GM12878 (cell line): ENCODE measurements at regions not wholly inside any gene's neighbourhood (a gene's known extent, or its start where the extent isn't known, plus 50 kb on each side); places are given as distances from the start of the nearest gene placed in this dataset.

Experiments
- CTCF ChIP-seq, 3 experiments: IDR thresholded peaks in 2 of 3; conservative IDR thresholded peaks in 1 of 3; 2 replicates each; pipeline ENCODE4 v1.5.1; 2011; ENCODE audit warnings: low read depth in 3 of 3, low read length in 3 of 3, mild to moderate bottlenecking in 3 of 3, control low read depth in 2 of 3, moderate library complexity in 2 of 3, inconsistent platforms in 1 of 3, mixed read lengths in 1 of 3; ENCODE audit not compliant: control insufficient read depth in 2 of 3, insufficient read depth in 1 of 3; ENCODE audit errors: extremely low read depth in 1 of 3
- EGR1 ChIP-seq, 2 experiments: IDR thresholded peaks; 1 replicate in 1 of 2; 2 replicates in 1 of 2; pipeline ENCODE4 v1.6.1; 2011 to 2012; ENCODE audit warnings: low read depth in 2 of 2, low read length in 2 of 2, borderline replicate concordance in 1 of 2, mild to moderate bottlenecking in 1 of 2, moderate library complexity in 1 of 2
- EP300 ChIP-seq, 2 experiments: fragments of 150-350 bp in 1 of 2; IDR thresholded peaks; 2 replicates each; pipeline ENCODE4 v1.6.1; 2011 to 2012; ENCODE audit warnings: low read depth in 2 of 2, low read length in 2 of 2, borderline replicate concordance in 1 of 2, improper control_type of control experiment in 1 of 2, inconsistent platforms in 1 of 2; ENCODE audit not compliant: control insufficient read depth in 1 of 2
- FOXM1 ChIP-seq: IDR thresholded peaks from 2 replicates; pipeline ENCODE4 v1.6.1; 2012; ENCODE audit warnings: low read depth, mild to moderate bottlenecking, inconsistent platforms, low read length, moderate library complexity
- KAT2A ChIP-seq: conservative IDR thresholded peaks from 2 replicates; pipeline ENCODE4 v1.6.1; 2011; ENCODE audit warnings: low read depth, low read length; ENCODE audit not compliant: control insufficient read depth
- POLR2A ChIP-seq: IDR thresholded peaks from 2 replicates; pipeline ENCODE4 v1.6.1; 2011; ENCODE audit warnings: low read depth, mild to moderate bottlenecking, low read length
- POLR2AphosphoS5 ChIP-seq: IDR thresholded peaks from 2 replicates; pipeline ENCODE4 v1.6.1; 2011; ENCODE audit warnings: mild to moderate bottlenecking, low read length, inconsistent platforms
- USF1 ChIP-seq: IDR thresholded peaks from 2 replicates; pipeline ENCODE4 v1.6.1; 2011; ENCODE audit warnings: borderline replicate concordance, low read depth, mild to moderate bottlenecking, moderate library complexity, mixed read lengths, low read length; ENCODE audit not compliant: insufficient read depth; ENCODE audit errors: extremely low read length

- TF ChIP-seq CTCF (IDR thresholded peaks at IDR 0.05 in 2 of 3, conservative IDR thresholded peaks at IDR 0.05 in 1 of 3; ENCODE audit: control insufficient read depth in 2 of 3, extremely low read depth in 1 of 3, insufficient read depth in 1 of 3, low read depth in 3 of 3, low read length in 3 of 3), result no peak
- TF ChIP-seq FOXM1, result no peak
- TF ChIP-seq POLR2A, result no peak
- TF ChIP-seq EGR1 (IDR thresholded peaks at IDR 0.05; ENCODE audit: borderline replicate concordance in 1 of 2, low read depth in 2 of 2, low read length in 2 of 2), result no peak
- no peak for TF ChIP-seq KAT2A
- TF ChIP-seq POLR2AphosphoS5, result no peak
- TF ChIP-seq EP300 (IDR thresholded peaks at IDR 0.05; ENCODE audit: borderline replicate concordance in 1 of 2, control insufficient read depth in 1 of 2, low read depth in 2 of 2, low read length in 2 of 2), result no peak
- TF ChIP-seq USF1, result no peak
Observed at GRCh38 chr5:53749621-53750020, 189.2 kb downstream of the NDUFS4 start.
